ENCODE measurements at regions not wholly inside any gene's neighbourhood (a gene's known extent, or its start where the extent isn't known, plus 50 kb on each side); places are given as distances from the start of the nearest gene placed in this dataset.

DNA sequence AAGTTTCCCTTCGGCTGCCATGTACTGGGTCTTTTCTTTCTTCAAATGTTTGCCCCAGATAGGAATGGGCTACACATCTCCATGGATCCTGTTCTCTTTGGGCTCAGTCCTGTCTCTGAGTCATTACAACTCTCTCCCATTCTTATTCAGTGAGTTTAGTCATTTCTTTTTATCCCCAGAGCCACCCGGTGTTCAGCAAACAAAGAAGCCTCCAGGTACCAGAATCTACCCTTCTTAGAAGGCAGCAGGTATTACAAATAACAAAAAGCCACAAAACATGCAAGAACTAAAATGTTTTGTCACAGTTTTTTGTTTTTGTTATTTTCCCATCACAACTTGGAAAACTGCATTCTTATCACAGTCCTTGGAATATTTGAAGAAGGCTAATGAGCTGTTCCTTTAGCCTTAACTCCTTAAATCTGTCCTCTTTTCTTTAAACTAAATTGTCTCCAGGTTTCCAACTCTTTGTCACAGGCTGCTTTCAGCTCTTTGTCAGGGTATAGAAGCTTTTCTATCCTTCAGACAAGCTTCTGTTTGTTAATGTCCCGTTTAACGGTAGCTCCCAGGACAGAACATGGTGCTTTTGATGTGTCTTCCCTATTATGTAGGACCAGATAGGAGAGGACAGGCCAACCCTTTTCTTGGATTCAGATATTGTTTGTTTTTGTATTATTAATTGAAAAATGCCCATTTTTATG is 215.5 kb upstream of the HTR2A start:
- no peak for DNase-seq
- H3K27me3 ChIP-seq: no peaks in the 10 kb centered on the region
- TF ChIP-seq, protein P1, sequence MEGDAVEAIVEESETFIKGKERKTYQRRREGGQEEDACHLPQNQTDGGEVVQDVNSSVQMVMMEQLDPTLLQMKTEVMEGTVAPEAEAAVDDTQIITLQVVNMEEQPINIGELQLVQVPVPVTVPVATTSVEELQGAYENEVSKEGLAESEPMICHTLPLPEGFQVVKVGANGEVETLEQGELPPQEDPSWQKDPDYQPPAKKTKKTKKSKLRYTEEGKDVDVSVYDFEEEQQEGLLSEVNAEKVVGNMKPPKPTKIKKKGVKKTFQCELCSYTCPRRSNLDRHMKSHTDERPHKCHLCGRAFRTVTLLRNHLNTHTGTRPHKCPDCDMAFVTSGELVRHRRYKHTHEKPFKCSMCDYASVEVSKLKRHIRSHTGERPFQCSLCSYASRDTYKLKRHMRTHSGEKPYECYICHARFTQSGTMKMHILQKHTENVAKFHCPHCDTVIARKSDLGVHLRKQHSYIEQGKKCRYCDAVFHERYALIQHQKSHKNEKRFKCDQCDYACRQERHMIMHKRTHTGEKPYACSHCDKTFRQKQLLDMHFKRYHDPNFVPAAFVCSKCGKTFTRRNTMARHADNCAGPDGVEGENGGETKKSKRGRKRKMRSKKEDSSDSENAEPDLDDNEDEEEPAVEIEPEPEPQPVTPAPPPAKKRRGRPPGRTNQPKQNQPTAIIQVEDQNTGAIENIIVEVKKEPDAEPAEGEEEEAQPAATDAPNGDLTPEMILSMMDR (IDR thresholded peaks at IDR 0.05): no peak
- no peak for TF ChIP-seq POLR2A (IDR thresholded peaks at IDR 0.05)
- H3K4me3 ChIP-seq: no peak overlapping the region
- no peaks in the 10 kb centered on the region for H3K4me1 ChIP-seq
- no peak overlapping the region for H3K27ac ChIP-seq
- no peaks in the 10 kb centered on the region for H3K9me3 ChIP-seq
- intact Hi-C loops (cut with DNase I; ENCODE audit: low total_unique reads): no loop called here
- no peaks in the 10 kb centered on the region for H3K36me3 ChIP-seq (ENCODE audit: low read depth, missing control alignments)
- 71% methylated on average over 4 of the region's 4 CpGs for WGBS, 2 donors

DNA sequence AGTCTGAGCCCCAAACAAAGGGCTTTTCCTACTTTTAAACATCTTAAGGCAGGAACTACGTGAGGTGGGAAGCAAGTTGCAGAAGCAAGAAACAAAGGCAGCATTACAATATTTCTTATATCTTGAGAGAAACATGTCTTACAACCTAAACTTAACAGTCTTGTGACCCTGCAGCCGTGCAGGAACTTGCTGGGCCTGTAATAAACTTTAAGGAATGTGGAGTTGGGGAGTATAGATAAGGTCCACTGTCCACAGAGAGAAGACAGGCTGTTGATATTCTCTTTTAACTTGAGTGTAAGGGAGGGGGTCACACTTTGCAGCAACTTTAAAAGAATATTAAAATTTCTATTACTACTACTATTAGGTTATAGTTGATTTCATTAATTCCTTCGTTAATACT is 214.6 kb upstream of the HTR2A start:
- 54 to 59% methylated on average over 3 of the region's 3 CpGs for WGBS, 2 donors
- intact Hi-C loops (cut with DNase I; ENCODE audit: low total_unique reads): no loop called here
- H3K27me3 ChIP-seq: no peaks in the 10 kb centered on the region
- no peaks in the 10 kb centered on the region for H3K36me3 ChIP-seq (ENCODE audit: low read depth, missing control alignments)
- H3K27ac ChIP-seq: no peak overlapping the region
- no peaks in the 10 kb centered on the region for H3K9me3 ChIP-seq
- DNase-seq: no peak
- TF ChIP-seq, protein P1 (IDR thresholded peaks at IDR 0.05): no peak
- H3K4me1 ChIP-seq: no peaks in the 10 kb centered on the region
- no peak overlapping the region for H3K4me3 ChIP-seq

DNA sequence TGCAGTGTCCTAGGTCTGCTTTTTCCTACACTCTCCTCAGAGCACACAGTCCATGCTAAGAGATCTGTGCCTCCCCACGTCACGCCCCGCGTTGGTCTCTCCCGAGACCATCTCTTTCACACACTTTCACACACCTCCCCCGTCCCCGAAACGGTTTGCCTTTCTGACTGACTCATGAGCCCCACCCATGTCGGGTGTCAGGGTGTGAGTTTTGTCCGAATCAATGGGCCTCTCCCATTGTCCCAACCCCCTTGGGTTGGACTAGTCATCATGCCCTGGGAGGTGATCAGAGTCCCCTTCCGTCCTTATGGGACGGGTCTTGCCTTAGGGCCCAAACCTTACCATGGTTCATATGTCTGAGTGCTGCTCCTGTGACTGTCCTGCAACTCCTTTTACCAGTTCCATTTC is 214.0 kb upstream of the HTR2A start:
- 84 to 87% methylated on average over 12 of the region's 12 CpGs for WGBS, 2 donors
- Histone ChIP-seq H3K9me3 (no peaks in the 10 kb centered on the region), H3K36me3 (ENCODE audit: low read depth, missing control alignments) (no peaks in the 10 kb centered on the region), H3K27ac (no peak overlapping the region), H3K4me3 (no peak overlapping the region), H3K27me3 (no peaks in the 10 kb centered on the region), H3K4me1 (no peaks in the 10 kb centered on the region)
- intact Hi-C loops (cut with DNase I; ENCODE audit: low total_unique reads): no loop called here
- TF ChIP-seq POLR2A (IDR thresholded peaks at IDR 0.05): no peak
- TF ChIP-seq, protein P1 (IDR thresholded peaks at IDR 0.05): no peak
- DNase-seq: no peak

DNA sequence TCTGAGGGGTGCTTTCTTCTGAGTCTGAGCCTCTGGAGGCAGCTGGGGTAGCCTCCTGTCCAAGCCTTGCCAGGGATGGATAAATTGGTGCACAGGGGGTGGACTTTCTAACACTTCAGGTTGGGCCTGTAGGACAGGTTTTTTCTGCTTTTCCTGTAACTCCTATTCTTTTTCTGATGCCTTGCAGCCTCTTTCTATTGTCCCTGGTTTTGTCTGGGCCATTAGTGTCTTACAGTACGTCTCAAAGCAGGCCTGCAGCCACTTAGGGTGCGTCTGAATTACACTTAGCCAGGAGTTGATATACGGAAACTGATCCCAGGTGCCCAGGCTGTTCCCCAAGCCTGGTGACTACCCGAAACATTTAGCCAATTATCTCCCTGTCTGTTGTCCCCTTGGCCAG is 213.3 kb upstream of the HTR2A start:
- H3K27me3 ChIP-seq: no peaks in the 10 kb centered on the region
- no peaks in the 10 kb centered on the region for H3K9me3 ChIP-seq
- no peak overlapping the region for H3K4me3 ChIP-seq
- 83 to 84% methylated on average over 4 of the region's 4 CpGs for WGBS, 2 donors
- DNase-seq: no peak
- TF ChIP-seq, protein P1 (IDR thresholded peaks at IDR 0.05): no peak
- TF ChIP-seq POLR2A (IDR thresholded peaks at IDR 0.05): no peak
- H3K27ac ChIP-seq: no peak overlapping the region
- H3K4me1 ChIP-seq: no peaks in the 10 kb centered on the region
- intact Hi-C loops (cut with DNase I; ENCODE audit: low total_unique reads): no loop called here
- H3K36me3 ChIP-seq (ENCODE audit: low read depth, missing control alignments): no peaks in the 10 kb centered on the region

DNA sequence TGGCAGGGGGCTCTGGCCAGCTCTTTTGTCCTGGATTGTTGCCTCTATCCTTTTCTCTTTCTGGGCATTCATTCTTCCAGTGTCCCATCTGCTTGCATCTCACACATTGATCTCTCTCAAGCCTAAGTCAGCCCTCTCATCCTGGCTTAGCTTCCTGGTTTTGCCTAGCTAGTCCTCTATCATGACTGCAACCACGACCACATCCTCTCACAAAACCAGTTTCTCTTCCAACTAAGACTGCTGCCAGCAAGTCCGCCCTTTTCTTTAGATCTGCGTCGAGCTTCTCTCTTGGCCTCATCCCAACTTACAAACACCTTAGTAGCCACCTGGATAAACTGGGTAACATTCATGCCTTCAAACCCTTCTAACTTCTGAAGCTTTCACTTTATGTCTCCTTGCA is 212.2 kb upstream of the HTR2A start:
- WGBS, 2 donors: 70 to 85% methylated on average over 4 of the region's 4 CpGs
- Histone ChIP-seq H3K9me3 (no peaks in the 10 kb centered on the region), H3K4me1 (no peaks in the 10 kb centered on the region), H3K27ac (no peak overlapping the region), H3K4me3 (no peak overlapping the region), H3K36me3 (ENCODE audit: low read depth, missing control alignments) (no peaks in the 10 kb centered on the region), H3K27me3 (no peaks in the 10 kb centered on the region)
- no peak for DNase-seq
- TF ChIP-seq POLR2A (IDR thresholded peaks at IDR 0.05): no peak
- TF ChIP-seq, protein P1 (IDR thresholded peaks at IDR 0.05): no peak
- intact Hi-C loops (cut with DNase I; ENCODE audit: low total_unique reads): no loop called here
